Endodermal cell (in vitro differentiated cells): ENCODE measurements at regions not wholly inside any gene's neighbourhood (a gene's known extent, or its start where the extent isn't known, plus 50 kb on each side); places are given as distances from the start of the nearest gene placed in this dataset.

Experiments used
- DNase-seq: peaks from one replicate; pipeline ENCODE4 v3.0.0-alpha.2; 2017
- H3K27ac ChIP-seq: 2 replicates; pipeline ENCODE4 v1.5.1; 2013; ENCODE audit warnings: mild to moderate bottlenecking, low read depth, low read length, moderate library complexity
- H3K27me3 ChIP-seq: 2 replicates; pipeline ENCODE4 v1.6.1; 2013; ENCODE audit warnings: mild to moderate bottlenecking, low read length, moderate library complexity; ENCODE audit not compliant: insufficient read depth, control insufficient read depth, poor library complexity, severe bottlenecking
- H3K36me3 ChIP-seq: 2 replicates; pipeline ENCODE4 v1.7.0; 2013; ENCODE audit warnings: mild to moderate bottlenecking, low read length, moderate library complexity; ENCODE audit not compliant: control insufficient read depth, insufficient read depth
- H3K4me1 ChIP-seq: one replicate; pipeline ENCODE4 v1.7.0; 2013; ENCODE audit warnings: low read length; ENCODE audit not compliant: control insufficient read depth, insufficient read depth
- H3K4me3 ChIP-seq: 2 replicates; pipeline ENCODE4 v1.5.1; 2013; ENCODE audit warnings: mild to moderate bottlenecking, low read length, moderate library complexity
- H3K9ac ChIP-seq: 2 replicates; pipeline ENCODE4 v1.6.1; 2013; ENCODE audit warnings: mild to moderate bottlenecking, low read length, moderate library complexity; ENCODE audit not compliant: poor library complexity, severe bottlenecking; ENCODE audit errors: extremely low read depth
- H3K9me3 ChIP-seq: 2 replicates; pipeline ENCODE4 v1.6.1; 2013; ENCODE audit warnings: mild to moderate bottlenecking, low read length, moderate library complexity; ENCODE audit not compliant: control insufficient read depth
- H3K27ac Mint-ChIP-seq: 2 replicates; pipeline ENCODE4 v1.8.0; 2020; ENCODE audit warnings: mixed read lengths
- H3K27me3 Mint-ChIP-seq: 2 replicates; pipeline ENCODE4 v1.8.0; 2021; ENCODE audit warnings: mild to moderate bottlenecking, mixed read lengths; ENCODE audit not compliant: insufficient read depth
- H3K36me3 Mint-ChIP-seq: 2 replicates; pipeline ENCODE4 v1.8.0; 2020; ENCODE audit warnings: low read depth, mixed read lengths
- H3K4me1 Mint-ChIP-seq: 2 replicates; pipeline ENCODE4 v1.8.0; 2020; ENCODE audit warnings: mixed read lengths
- H3K4me3 Mint-ChIP-seq: 2 replicates; pipeline ENCODE4 v1.8.0; 2020; ENCODE audit warnings: mild to moderate bottlenecking, moderate library complexity, mixed read lengths
- H3K9me3 Mint-ChIP-seq: 2 replicates; pipeline ENCODE4 v1.8.0; 2020; ENCODE audit warnings: mild to moderate bottlenecking, mixed read lengths
- CTCF ChIP-seq: fragments of 200-600 bp; sonication (generic); conservative IDR thresholded peaks from 2 replicates; pipeline ENCODE4 v1.5.0; 2021; ENCODE audit warnings: antibody characterized with exemption, mild to moderate bottlenecking
- WGBS, 2 experiments: methylation state at CpG; one replicate each; pipeline versions ENCODE4 v1.1.5 to v1.1.7; 2013; ENCODE audit warnings: missing lambda C conversion rate in 2 of 2, mixed read lengths in 1 of 2; ENCODE audit not compliant: insufficient coverage in 1 of 2, insufficient read length in 1 of 2; 5-methylcytosine and 5-hydroxymethylcytosine counted together

- Mint-ChIP-seq H3K4me1 (peaks cover 35% of the 10 kb centered on the region), H3K27me3 (peaks cover 26% of the 10 kb centered on the region), H3K27ac (no peak overlapping the region), H3K9me3 (no peaks in the 10 kb centered on the region), H3K4me3 (no peak overlapping the region), H3K36me3 (no peaks in the 10 kb centered on the region)
- DNase-seq: no peak
- H3K27me3 ChIP-seq: peaks cover 5% of the 10 kb centered on the region
- TF ChIP-seq CTCF: no peak
- H3K9ac ChIP-seq: no peak overlapping the region
- H3K4me1 ChIP-seq: peaks cover 8% of the 10 kb centered on the region
- no peak overlapping the region for H3K4me3 ChIP-seq
- 92% methylated on average over 4 of the region's 4 CpGs; no CpG with 5 or more reads in 1 of the 2 experiments for WGBS, 2 experiments
- no peak overlapping the region for H3K27ac ChIP-seq
- H3K36me3 ChIP-seq: no peaks in the 10 kb centered on the region
- H3K9me3 ChIP-seq: no peaks in the 10 kb centered on the region
Measured at GRCh38 chr17:73791121-73791520, 146.9 kb upstream of the SDK2 start.

GRCh38 chr17:73791631-73792030 is 147.4 kb upstream of the SDK2 start:
- Mint-ChIP-seq H3K9me3 (no peaks in the 10 kb centered on the region), H3K4me3 (no peak overlapping the region), H3K4me1 (peaks cover 35% of the 10 kb centered on the region), H3K27ac (no peak overlapping the region), H3K36me3 (no peaks in the 10 kb centered on the region), H3K27me3 (peaks cover 27% of the 10 kb centered on the region)
- WGBS, 2 experiments: 90% methylated on average over 5 to 6 of the region's 6 CpGs
- no peak overlapping the region for H3K9ac ChIP-seq
- H3K27me3 ChIP-seq: peaks cover 5% of the 10 kb centered on the region
- no peak overlapping the region for H3K27ac ChIP-seq
- H3K36me3 ChIP-seq: no peaks in the 10 kb centered on the region
- no peak for TF ChIP-seq CTCF
- H3K4me1 ChIP-seq: peaks cover 6% of the 10 kb centered on the region
- peak; percentile 46 for DNase-seq
- no peaks in the 10 kb centered on the region for H3K9me3 ChIP-seq
- H3K4me3 ChIP-seq: no peak overlapping the region

- H3K9ac ChIP-seq: no peak overlapping the region
- TF ChIP-seq CTCF: no peak
- Mint-ChIP-seq H3K27ac (no peak overlapping the region), H3K27me3 (peaks cover 31% of the 10 kb centered on the region), H3K9me3 (no peaks in the 10 kb centered on the region), H3K36me3 (no peaks in the 10 kb centered on the region), H3K4me1 (peaks cover 25% of the 10 kb centered on the region), H3K4me3 (no peak overlapping the region)
- no peak overlapping the region for H3K27ac ChIP-seq
- H3K4me1 ChIP-seq: peaks cover 8% of the 10 kb centered on the region
- H3K4me3 ChIP-seq: peak overlapping the region; percentile 46
- 74% methylated on average over 4 of the region's 4 CpGs; no CpG with 5 or more reads in 1 of the 2 experiments for WGBS, 2 experiments
- H3K9me3 ChIP-seq: no peaks in the 10 kb centered on the region
- no peaks in the 10 kb centered on the region for H3K36me3 ChIP-seq
- H3K27me3 ChIP-seq: peaks cover 5% of the 10 kb centered on the region
- DNase-seq: peak; percentile 45
Measured at GRCh38 chr17:73792994-73793393, 148.7 kb upstream of the SDK2 start.
